Thyroid gland (tissue), 4 donors: ENCODE measurements at regions not wholly inside any gene's neighbourhood (a gene's known extent, or its start where the extent isn't known, plus 50 kb on each side); places are given as distances from the start of the nearest gene placed in this dataset.

Experiments used
- CTCF ChIP-seq, 6 experiments: fragments of 200-600 bp in 3 of 6; fragments of 450-650 bp in 3 of 6; sonication (generic) in 3 of 6; IDR thresholded peaks; one replicate each; pipeline ENCODE4 v1.5.1; 2016 to 2019; ENCODE audit warnings: antibody characterized with exemption in 6 of 6, mild to moderate bottlenecking in 2 of 6, inconsistent platforms in 1 of 6, moderate library complexity in 1 of 6
- POLR2A ChIP-seq, 2 donors: fragments of 450-650 bp; IDR thresholded peaks; one replicate each; pipeline ENCODE4 v1.6.1; 2017; ENCODE audit warnings: antibody characterized with exemption in 2 of 2, mild to moderate bottlenecking in 2 of 2, moderate library complexity in 1 of 2

DNA sequence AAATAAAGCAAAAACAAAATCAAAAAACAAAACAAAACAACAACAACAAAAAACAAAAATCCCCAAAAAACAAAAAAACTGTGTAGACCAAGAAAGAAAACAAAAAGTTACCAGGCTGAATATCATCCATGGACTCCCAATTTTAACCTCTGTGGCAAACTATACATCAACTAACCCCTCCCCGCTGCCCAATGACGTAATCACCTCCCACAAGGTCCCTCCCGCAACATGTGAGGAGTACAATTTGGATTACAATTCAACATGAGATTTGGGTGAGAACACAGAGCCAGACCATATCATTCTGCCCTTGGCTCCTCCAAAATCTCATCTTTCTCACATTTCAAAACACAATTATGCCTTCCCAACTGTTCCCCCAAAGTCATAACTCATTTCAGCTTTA, 179.8 kb downstream of the DERA start:
- TF ChIP-seq CTCF (IDR thresholded peaks at IDR 0.05) (no peak), POLR2A (IDR thresholded peaks at IDR 0.05) (no peak)
